A549 (cell line): ENCODE measurements at regions not wholly inside any gene's neighbourhood (a gene's known extent, or its start where the extent isn't known, plus 50 kb on each side); places are given as distances from the start of the nearest gene placed in this dataset.

Experiments
- ATAC-seq, 2 experiments: fragments of 200-7000 bp in 1 of 2; fragments of >200 bp in 1 of 2; cut with Nextera tagmentation in 1 of 2; cut with Tn5 transposase in 1 of 2; 3 replicates each; pipeline versions ENCODE4 v1.8.0 to v1.9.1; 2018 to 2020; ENCODE audit warnings: mild to moderate bottlenecking in 1 of 2, moderate library complexity in 1 of 2
- CTCF ChIA-PET: fragments of 300-600 bp; sonication (Branson Sonifier 250); formaldehyde crosslinking; extraction: SDS; loops from one replicate; lab custom pipeline; 2021; ENCODE audit warnings: antibody characterized with exemption, inconsistent platforms; lab: Yijun Ruan, JAX
- POLR2A ChIA-PET: fragments of 350-600 bp; formaldehyde crosslinking; extraction: SDS; loops from one replicate; lab custom pipeline; 2021; ENCODE audit warnings: antibody characterized with exemption, inconsistent platforms; lab: Yijun Ruan, JAX
- DNase-seq, 2 experiments: peaks; one replicate each; pipeline versions ENCODE4 v3.0.0 to v3.0.0-alpha.2; 2011 to 2016; ENCODE audit warnings: low read depth in 1 of 2, low spot score in 1 of 2
- FAIRE-seq: peaks from 2 replicates; lab custom pipeline; 2011; peaks lifted over from hg19 to GRCh38; lab: Jason Lieb, UNC
- H3K27ac ChIP-seq, 2 experiments: fragments of >200 bp; sonication (Bioruptor Twin); formaldehyde crosslinking; 3 replicates each; pipeline ENCODE4 v1.5.1; 2016 to 2017
- H3K4me1 ChIP-seq: fragments of >200 bp; sonication (Bioruptor Twin); formaldehyde crosslinking; 3 replicates; pipeline ENCODE4 v1.6.1; 2016
- H3K4me2 ChIP-seq: fragments of >200 bp; sonication (Bioruptor Twin); formaldehyde crosslinking; 3 replicates; pipeline ENCODE4 v1.6.1; 2016
- H3K4me3 ChIP-seq: fragments of >200 bp; sonication (Bioruptor Twin); formaldehyde crosslinking; 3 replicates; pipeline ENCODE4 v1.5.1; 2016
- H3K9me3 ChIP-seq: fragments of >200 bp; sonication (Bioruptor Twin); formaldehyde crosslinking; 3 replicates; pipeline ENCODE4 v1.6.1; 2016
- E2F6 ChIP-seq: IDR thresholded peaks from 2 replicates; pipeline ENCODE4 v1.6.1; 2012; ENCODE audit warnings: low read depth, borderline replicate concordance
- EHMT2 ChIP-seq: fragments of 200-600 bp; sonication (generic); IDR thresholded peaks from 2 replicates; pipeline ENCODE4 v1.6.1; 2016; ENCODE audit warnings: antibody characterized with exemption, low read depth, mild to moderate bottlenecking, moderate library complexity
- ELK1 ChIP-seq: fragments of 150-350 bp; IDR thresholded peaks from 2 replicates; pipeline ENCODE4 v1.6.1; 2014; ENCODE audit warnings: low read depth, mild to moderate bottlenecking, low read length
- EP300 ChIP-seq, 2 experiments: fragments of >200 bp; sonication (Bioruptor Twin); formaldehyde crosslinking; IDR thresholded peaks; 2 replicates in 1 of 2; 3 replicates in 1 of 2; pipeline ENCODE4 v1.6.1; 2016 to 2017
- FOSB ChIP-seq: fragments of 250-450 bp; sonication (Bioruptor Pico); IDR thresholded peaks from 2 replicates; pipeline ENCODE4 v1.5.0; 2020; ENCODE audit warnings: mild to moderate bottlenecking, moderate library complexity
- HES2 ChIP-seq: fragments of >200 bp; sonication (Bioruptor Twin); formaldehyde crosslinking; IDR thresholded peaks from 2 replicates; pipeline ENCODE4 v1.6.1; 2016
- HEYL ChIP-seq: fragments of 250-450 bp; sonication (Bioruptor Pico); IDR thresholded peaks from 2 replicates; pipeline ENCODE4 v1.8.0; 2021; ENCODE audit warnings: mild to moderate bottlenecking, moderate library complexity
- HMGXB4 ChIP-seq: fragments of 250-450 bp; sonication (Bioruptor Pico); IDR thresholded peaks from 2 replicates; pipeline ENCODE4 v1.5.0; 2021; ENCODE audit warnings: mild to moderate bottlenecking, moderate library complexity, borderline replicate concordance
- HOXA7 ChIP-seq: fragments of 250-450 bp; sonication (Bioruptor Pico); IDR thresholded peaks from 2 replicates; pipeline ENCODE4 v1.5.0; 2020; ENCODE audit warnings: mild to moderate bottlenecking, moderate library complexity
- HOXB5 ChIP-seq: fragments of 250-450 bp; sonication (Bioruptor Pico); IDR thresholded peaks from 2 replicates; pipeline ENCODE4 v1.5.0; 2020; ENCODE audit warnings: mild to moderate bottlenecking, moderate library complexity
- JUNB ChIP-seq: fragments of >200 bp; sonication (Bioruptor Twin); formaldehyde crosslinking; IDR thresholded peaks from 2 replicates; pipeline ENCODE4 v1.6.1; 2016
- MAZ ChIP-seq: fragments of 150-350 bp; IDR thresholded peaks from 2 replicates; pipeline ENCODE4 v1.6.1; 2014; ENCODE audit warnings: antibody characterized with exemption, low read depth, low read length, borderline replicate concordance
- NFE2L2 ChIP-seq: fragments of 150-350 bp; conservative IDR thresholded peaks from 2 replicates; pipeline ENCODE4 v1.6.1; 2014; ENCODE audit warnings: low read length
- NPAS2 ChIP-seq: fragments of 250-450 bp; sonication (Bioruptor Pico); IDR thresholded peaks from 2 replicates; pipeline ENCODE4 v1.8.0; 2022; ENCODE audit warnings: mild to moderate bottlenecking, moderate library complexity, borderline replicate concordance
- NR3C1 ChIP-seq: fragments of >200 bp; sonication (Bioruptor Twin); formaldehyde crosslinking; IDR thresholded peaks from 3 replicates; pipeline ENCODE4 v1.6.1; 2017
- PBX3 ChIP-seq: IDR thresholded peaks from 2 replicates; pipeline ENCODE4 v1.6.1; 2012
- POLR2AphosphoS2 ChIP-seq: conservative IDR thresholded peaks from 2 replicates; pipeline ENCODE4 v1.6.1; 2012; ENCODE audit warnings: low read length, improper control_type of control experiment, inconsistent platforms
- REST ChIP-seq: fragments of 200-600 bp; sonication (generic); IDR thresholded peaks from 2 replicates; pipeline ENCODE4 v1.6.1; 2016; ENCODE audit warnings: antibody characterized with exemption, mild to moderate bottlenecking, moderate library complexity
- RFX5 ChIP-seq: fragments of 450-650 bp; IDR thresholded peaks from 2 replicates; pipeline ENCODE4 v1.7.1; 2014; ENCODE audit warnings: antibody characterized with exemption, mild to moderate bottlenecking, moderate library complexity
- SREBF2 ChIP-seq: fragments of 450-650 bp; IDR thresholded peaks from 2 replicates; pipeline ENCODE4 v1.6.1; 2014; ENCODE audit warnings: mild to moderate bottlenecking, moderate library complexity
- ZC3H11A ChIP-seq: fragments of 450-650 bp; IDR thresholded peaks from 2 replicates; pipeline ENCODE4 v1.6.1; 2014; ENCODE audit warnings: antibody characterized with exemption, mild to moderate bottlenecking
- ZNF302 ChIP-seq: fragments of 250-450 bp; sonication (Bioruptor Pico); IDR thresholded peaks from 2 replicates; pipeline ENCODE4 v1.9.0; 2021; ENCODE audit warnings: inconsistent platforms, mild to moderate bottlenecking, moderate library complexity
- WGBS: methylation state at CpG from one replicate; pipeline ENCODE4 v1.1.6; 2017; ENCODE audit errors: missing lambda C conversion rate; 5-methylcytosine and 5-hydroxymethylcytosine counted together

GRCh38 chr9:134509281-134509680 is 132.3 kb upstream of the COL5A1 start:
- FAIRE-seq (no peak), ATAC-seq (no peak), DNase-seq (no peak)
- no peaks in the 10 kb centered on the region for H3K4me1 ChIP-seq
- peaks cover 7% of the 10 kb centered on the region; the same call in 2 of the 3 replicates for H3K9me3 ChIP-seq
- TF ChIP-seq EHMT2 (no peak), HOXA7 (CRISPR knock-in tag) (no peak), HEYL (CRISPR knock-in tag) (no peak), RFX5 (no peak), NPAS2 (no peak), HMGXB4 (CRISPR knock-in tag) (no peak), NR3C1 (no peak), ZC3H11A (no peak), SREBF2 (no peak), PBX3 (no peak), EP300 (IDR thresholded peaks at IDR 0.05) (no peak)
- 38% methylated on average over 3 of the region's 3 CpGs for whole genome bisulfite sequencing
- CTCF ChIA-PET, result interaction anchor here (0.6 to 0.9 kb wide), 3 partner anchors 8 to 141 kb away, joined by 3 to 4 read pairs (median 3); no protein-coding TSS in a partner anchor
- no peak overlapping the region for H3K27ac ChIP-seq
- H3K4me3 ChIP-seq, result no peak overlapping the region
- H3K4me2 ChIP-seq, result no peak overlapping the region
- POLR2A ChIA-PET, result no interaction called here

GRCh38 chr9:134509817-134510216 is 131.8 kb upstream of the COL5A1 start:
- ATAC-seq (no peak), FAIRE-seq (no peak), DNase-seq (no peak)
- CTCF ChIA-PET, result interaction anchor here (0.6 to 0.9 kb wide), 3 partner anchors 9 to 142 kb away, joined by 3 to 4 read pairs (median 3); no protein-coding TSS in a partner anchor
- no peaks in the 10 kb centered on the region for H3K4me1 ChIP-seq
- no peak overlapping the region for H3K4me3 ChIP-seq
- POLR2A ChIA-PET, result no interaction called here
- TF ChIP-seq JUNB, result no peak
- no peak for TF ChIP-seq NPAS2
- no peak for TF ChIP-seq HOXB5 (CRISPR knock-in tag)
- no peak for TF ChIP-seq NR3C1
- no peak for TF ChIP-seq HOXA7 (CRISPR knock-in tag)
- no peak overlapping the region for H3K27ac ChIP-seq
- H3K4me2 ChIP-seq, result no peak overlapping the region
- WGBS, result 89% methylated on average over 2 of the region's 2 CpGs
- peaks cover 12% of the 10 kb centered on the region; the same call in 2 of the 3 replicates for H3K9me3 ChIP-seq

- H3K9me3 ChIP-seq, result peaks cover 16% of the 10 kb centered on the region; the same call in 2 of the 3 replicates
- no peak overlapping the region for H3K4me2 ChIP-seq
- no peaks in the 10 kb centered on the region for H3K4me1 ChIP-seq
- ChIA-PET CTCF (interaction anchor here (0.6 to 1.6 kb wide), 2 partner anchors 66 to 70 kb away, joined by 3 to 6 read pairs; no protein-coding TSS in a partner anchor), POLR2A (no interaction called here)
- DNase-seq, result no peak
- ATAC-seq, result no peak
- no peak for FAIRE-seq
- no peak overlapping the region for H3K4me3 ChIP-seq
- no peak overlapping the region for H3K27ac ChIP-seq
- 71% methylated on average over 7 of the region's 8 CpGs for WGBS
- TF ChIP-seq ZNF302 (CRISPR knock-in tag), result no peak
- TF ChIP-seq HOXB5 (CRISPR knock-in tag), result no peak
- no peak for TF ChIP-seq EHMT2
- no peak for TF ChIP-seq ELK1
- no peak for TF ChIP-seq E2F6
- TF ChIP-seq FOSB, result no peak
- TF ChIP-seq HES2, result no peak
- no peak for TF ChIP-seq REST
- no peak for TF ChIP-seq NFE2L2
- no peak for TF ChIP-seq MAZ
- TF ChIP-seq HMGXB4 (CRISPR knock-in tag), result no peak
- no peak for TF ChIP-seq EP300 (IDR thresholded peaks at IDR 0.05)
- no peak for TF ChIP-seq POLR2AphosphoS2
Measured at GRCh38 chr9:134514503-134514902, 127.1 kb upstream of the COL5A1 start.
